Mesodermal cell (in vitro differentiated cells): ENCODE measurements at regions not wholly inside any gene's neighbourhood (a gene's known extent, or its start where the extent isn't known, plus 50 kb on each side); places are given as distances from the start of the nearest gene placed in this dataset.

ENCODE experiments used
- H3K27ac ChIP-seq: 2 replicates; pipeline ENCODE4 v1.7.0; 2013; ENCODE audit warnings: mild to moderate bottlenecking, low read depth, low read length, moderate library complexity; ENCODE audit not compliant: severe bottlenecking
- H3K36me3 ChIP-seq: 2 replicates; pipeline ENCODE4 v1.7.1; 2013; ENCODE audit warnings: mild to moderate bottlenecking, low read length, moderate library complexity; ENCODE audit not compliant: control insufficient read depth, insufficient read depth
- H3K4me1 ChIP-seq: one replicate; pipeline ENCODE4 v1.7.1; 2013; ENCODE audit warnings: mild to moderate bottlenecking, low read length; ENCODE audit not compliant: insufficient read depth, control insufficient read depth, poor library complexity, severe bottlenecking
- H3K4me3 ChIP-seq: 2 replicates; pipeline ENCODE4 v1.7.0; 2013; ENCODE audit warnings: low read length, control low read depth, mild to moderate bottlenecking; ENCODE audit not compliant: insufficient read depth, poor library complexity, severe bottlenecking; ENCODE audit errors: extremely low read depth
- H3K9me3 ChIP-seq: 2 replicates; pipeline ENCODE4 v1.7.1; 2013; ENCODE audit warnings: mild to moderate bottlenecking, low read length, moderate library complexity; ENCODE audit not compliant: control insufficient read depth
- WGBS, 2 experiments: methylation state at CpG; one replicate each; pipeline ENCODE4 v1.1.5; 2013; ENCODE audit warnings: missing lambda C conversion rate in 2 of 2; ENCODE audit not compliant: insufficient coverage in 2 of 2; 5-methylcytosine and 5-hydroxymethylcytosine counted together

GRCh38 chr1:84749427-84749826 lies 59.2 kb upstream of the SSX2IP start:
- H3K9me3 ChIP-seq: no peaks in the 10 kb centered on the region

GRCh38 chr1:84748364-84748763 lies 58.1 kb upstream of the SSX2IP start:
- WGBS, 2 experiments: 100% methylated on average over 2 of the region's 3 CpGs; no CpG with 5 or more reads in 1 of the 2 experiments
- Histone ChIP-seq H3K4me3 (no peak overlapping the region), H3K27ac (no peak overlapping the region), H3K36me3 (no peaks in the 10 kb centered on the region), H3K9me3 (no peaks in the 10 kb centered on the region), H3K4me1 (no peaks in the 10 kb centered on the region)

More at GRCh38 chr1:84749427-84749826, 59.2 kb upstream of the SSX2IP start:
- WGBS, 2 experiments: 100% methylated on average over 2 of the region's 2 CpGs
- no peak overlapping the region for H3K4me3 ChIP-seq
- no peaks in the 10 kb centered on the region for H3K36me3 ChIP-seq
- no peak overlapping the region for H3K27ac ChIP-seq
- peaks cover 6% of the 10 kb centered on the region for H3K4me1 ChIP-seq

- Histone ChIP-seq H3K36me3 (no peaks in the 10 kb centered on the region), H3K4me3 (no peak overlapping the region), H3K4me1 (no peaks in the 10 kb centered on the region), H3K9me3 (no peaks in the 10 kb centered on the region), H3K27ac (no peak overlapping the region)
- WGBS, 2 experiments: no CpG with 5 or more reads among the region's 2 CpGs
These were observed 55.6 kb upstream of the SSX2IP start for GRCh38 chr1:84745857-84746256.

GRCh38 chr1:84743896-84744295 lies 53.6 kb upstream of the SSX2IP start:
- H3K9me3 ChIP-seq: no peaks in the 10 kb centered on the region
- WGBS, 2 experiments: 100% methylated on average over 1 of the region's 3 CpGs; no CpG with 5 or more reads in 1 of the 2 experiments
- no peaks in the 10 kb centered on the region for H3K4me1 ChIP-seq
- H3K36me3 ChIP-seq: no peaks in the 10 kb centered on the region
- H3K27ac ChIP-seq: no peak overlapping the region
- no peak overlapping the region for H3K4me3 ChIP-seq

- Histone ChIP-seq H3K36me3 (no peaks in the 10 kb centered on the region), H3K4me1 (peaks cover 2% of the 10 kb centered on the region), H3K4me3 (no peak overlapping the region), H3K9me3 (no peaks in the 10 kb centered on the region), H3K27ac (no peak overlapping the region)
- 80 to 100% methylated on average over 1 of the region's 1 CpG for WGBS, 2 experiments
These were observed 52.4 kb upstream of the SSX2IP start for GRCh38 chr1:84742653-84743052.

- no peak overlapping the region for H3K4me3 ChIP-seq
- H3K36me3 ChIP-seq: no peaks in the 10 kb centered on the region
- WGBS, 2 experiments: no CpG with 5 or more reads among the region's 2 CpGs
These were observed 49.9 kb upstream of the SSX2IP start for GRCh38 chr1:84740050-84740714.

More at GRCh38 chr1:84740050-84740714, 49.9 kb upstream of the SSX2IP start:
- H3K27ac ChIP-seq: no peak overlapping the region
- no peaks in the 10 kb centered on the region for H3K9me3 ChIP-seq
- H3K4me1 ChIP-seq: peaks cover 7% of the 10 kb centered on the region
